ENCODE measurements at regions not wholly inside any gene's neighbourhood (a gene's known extent, or its start where the extent isn't known, plus 50 kb on each side); places are given as distances from the start of the nearest gene placed in this dataset.
"Not testable (repeated sequence)": the region's sequence is repeated elsewhere in the genome, so short reads cannot be mapped to it uniquely, and the experiment has no call there.

DNA sequence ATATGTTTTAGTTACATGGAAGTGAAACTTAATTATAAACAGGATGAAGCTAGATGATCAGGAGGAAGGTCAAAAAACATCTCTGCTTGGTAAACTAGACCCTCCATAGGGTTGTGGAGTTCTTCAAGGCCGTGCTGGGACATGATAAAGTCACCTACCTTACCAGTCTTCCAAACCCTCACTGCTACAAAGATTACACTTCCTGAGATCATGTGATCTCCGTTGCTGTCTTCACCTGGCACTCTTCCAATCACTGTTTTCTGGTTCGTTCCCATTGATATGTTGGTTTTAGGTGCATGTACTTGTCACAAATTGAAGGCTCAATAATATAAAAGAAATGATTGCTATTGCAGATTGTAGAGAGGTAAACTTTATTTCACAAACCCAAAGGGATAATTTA is 161.5 kb upstream of the MAN1A1 start:
- DNase-seq: no peak

DNA sequence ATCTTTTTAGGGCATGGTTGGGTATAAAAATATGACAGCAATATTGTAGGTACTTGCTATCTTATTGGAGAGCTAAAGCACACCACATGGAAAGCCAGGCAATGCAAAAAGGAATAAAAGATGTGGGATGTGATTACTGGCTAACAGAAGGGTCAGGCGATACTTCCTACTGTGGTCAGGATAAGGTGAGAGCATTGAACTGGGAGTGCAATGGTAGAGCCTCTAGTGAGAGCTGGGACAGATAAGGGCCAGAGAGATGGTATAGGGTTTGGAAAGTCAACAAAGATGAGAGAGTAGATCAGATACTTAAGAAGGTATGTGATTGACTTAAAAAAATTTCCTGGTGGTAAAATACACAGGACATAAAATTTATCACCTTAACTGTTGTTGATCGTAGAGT is 160.7 kb upstream of the MAN1A1 start:
- no peak for DNase-seq

- DNase-seq: no peak
These were observed 157.1 kb upstream of the MAN1A1 start for GRCh38 chr6:119506631-119507174.

DNA sequence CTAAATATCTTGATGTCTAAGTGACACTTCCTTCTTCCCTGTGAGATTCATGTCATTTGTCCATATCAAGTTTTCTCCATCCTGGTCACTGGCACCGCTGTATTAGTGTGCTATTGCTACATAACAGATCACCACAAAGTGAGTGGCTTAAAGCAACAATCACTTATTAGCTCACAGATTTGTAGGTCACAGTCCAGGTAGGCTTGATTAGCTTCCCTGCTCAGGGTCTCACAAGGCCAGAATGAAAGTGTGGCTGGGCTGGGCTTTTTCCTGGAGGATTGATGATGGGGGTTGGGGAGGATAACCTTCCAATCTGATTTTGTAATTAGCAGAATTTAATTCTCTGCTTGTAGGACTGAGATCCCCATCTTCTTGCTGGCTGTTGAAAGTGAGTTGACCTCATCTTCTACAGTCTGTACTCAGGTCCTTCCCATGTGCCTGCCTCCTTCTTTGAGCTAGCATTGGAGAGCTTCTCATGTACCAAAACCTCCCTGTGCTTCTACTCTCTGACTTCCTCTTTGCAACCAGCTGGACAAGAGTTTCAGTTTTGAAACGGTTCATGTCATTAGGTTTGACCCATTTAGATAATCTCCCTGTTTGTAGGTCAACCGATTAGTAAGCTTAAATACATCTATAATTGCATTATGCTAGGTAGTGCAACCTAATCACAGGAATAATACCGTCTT is 152.4 kb upstream of the MAN1A1 start:
- DNase-seq: no peak

DNA sequence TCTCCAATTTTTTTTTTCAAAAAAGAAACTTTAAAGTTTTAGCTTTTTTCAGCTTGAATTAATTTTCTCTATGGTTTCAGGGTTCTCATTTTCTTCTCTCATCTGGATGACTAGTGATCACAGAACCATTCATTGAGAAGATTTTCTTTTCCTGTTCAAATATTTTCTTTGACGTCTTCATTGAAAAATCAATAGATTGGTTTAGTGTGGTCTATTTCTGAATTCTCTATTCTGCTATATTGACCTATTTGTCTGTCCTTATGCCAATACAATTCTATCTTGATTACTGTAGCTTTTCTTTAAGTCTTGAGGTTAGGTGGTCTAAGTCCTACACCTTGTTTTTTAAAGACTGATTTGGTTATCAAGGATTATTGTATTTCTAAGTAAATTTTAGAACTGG is 150.2 kb upstream of the MAN1A1 start:
- DNase-seq: no peak

DNA sequence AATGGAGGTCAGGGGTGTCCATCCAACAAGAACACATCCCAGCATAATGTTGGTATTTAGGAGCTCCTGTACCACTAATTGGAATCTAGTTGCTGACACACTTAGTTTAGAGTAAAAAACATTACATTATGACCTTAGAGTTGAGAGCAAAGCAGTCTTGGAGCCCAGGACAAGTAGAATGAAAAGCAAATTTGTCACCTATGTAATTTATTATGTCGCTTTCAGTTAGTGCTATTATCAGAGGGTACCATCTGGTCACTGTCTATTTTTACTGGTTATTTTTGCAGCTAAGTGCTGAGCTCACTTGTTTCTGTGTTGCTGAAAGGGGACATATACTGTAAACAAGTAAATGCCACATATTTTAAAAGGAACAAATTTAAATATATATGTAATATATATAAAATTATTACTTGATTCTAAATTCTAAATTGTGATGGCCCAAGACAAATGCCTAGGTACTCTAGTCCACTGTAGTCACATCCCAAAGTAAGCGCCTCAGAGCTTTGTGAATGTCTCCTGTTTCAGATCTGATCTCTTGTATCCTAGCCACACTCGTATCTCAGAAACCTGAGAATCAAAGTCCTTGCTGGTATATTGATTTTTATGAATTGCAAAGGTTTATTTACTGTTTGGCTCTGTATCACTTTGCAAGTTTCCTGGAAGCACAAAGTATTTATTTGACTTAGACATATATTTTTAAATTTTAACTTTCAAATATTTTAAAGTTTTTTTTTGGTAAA is 148.6 kb upstream of the MAN1A1 start:
- DNase-seq: no peak

- DNase-seq: no peak
These were observed 145.7 kb upstream of the MAN1A1 start for GRCh38 chr6:119495230-119495683.

DNA sequence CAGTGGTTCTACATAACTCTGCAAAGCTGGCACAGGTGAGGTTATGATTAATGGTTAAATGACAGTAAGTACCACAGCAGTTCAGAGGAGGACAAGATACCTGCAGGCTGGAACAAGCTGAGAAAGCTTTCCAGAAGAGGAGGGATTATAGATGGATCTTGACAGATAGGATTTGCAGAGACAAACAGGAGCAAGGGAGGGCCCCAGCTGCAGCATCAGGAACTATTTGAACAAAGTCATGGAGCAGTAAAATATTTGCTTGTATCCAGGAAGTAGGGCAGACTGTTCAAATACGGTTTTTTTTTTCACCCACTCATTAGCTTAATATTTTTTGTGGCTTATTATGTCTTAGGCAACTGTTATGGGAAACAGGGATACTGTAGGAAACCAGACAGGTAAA is 144.4 kb upstream of the MAN1A1 start:
- no peak for DNase-seq

DNA sequence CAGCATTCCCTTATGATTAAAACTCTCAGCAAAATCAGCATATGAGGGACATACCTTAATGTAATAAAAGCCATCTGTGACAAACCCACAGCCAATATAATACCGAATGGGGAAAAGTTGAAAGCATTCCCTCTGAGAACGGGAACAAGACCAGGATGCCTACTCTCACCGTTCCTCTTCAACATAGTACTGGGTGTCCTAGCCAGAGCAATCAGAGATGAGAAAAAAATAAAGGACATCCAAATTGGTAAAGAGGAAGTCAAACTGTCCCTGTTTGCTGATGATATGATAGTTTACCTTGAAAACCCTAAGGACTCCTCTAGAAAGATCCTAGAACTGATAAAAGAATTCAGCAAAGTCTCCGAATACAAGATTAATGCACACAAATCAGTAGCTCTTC is 141.6 kb upstream of the MAN1A1 start:
- DNase-seq: not testable (repeated sequence)

DNA sequence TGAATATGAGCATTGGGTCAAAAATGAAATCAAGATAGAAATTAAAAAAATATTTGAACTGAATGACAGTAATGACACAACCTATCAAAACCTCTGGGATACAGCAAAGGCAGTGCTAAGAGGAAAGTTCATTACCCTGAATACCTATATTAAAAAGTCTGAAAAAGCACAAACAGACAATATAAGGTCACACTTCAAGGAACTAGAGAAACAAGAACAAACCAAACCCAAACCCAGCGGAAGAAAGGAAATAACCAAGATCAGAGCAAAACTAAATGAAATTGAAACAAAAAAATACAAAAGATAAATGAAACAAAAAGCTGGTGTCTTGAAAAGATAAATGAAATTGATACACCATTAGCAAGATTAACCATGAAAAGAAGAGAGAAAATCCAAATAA is 140.5 kb upstream of the MAN1A1 start:
- DNase-seq: not testable (repeated sequence)

GRCh38 chr6:119484598-119484997 is 135.0 kb upstream of the MAN1A1 start:
- no peak for DNase-seq

- DNase-seq: no peak
These were observed 134.3 kb upstream of the MAN1A1 start for GRCh38 chr6:119483908-119484307.

- no peak for DNase-seq
These were observed 133.3 kb upstream of the MAN1A1 start for GRCh38 chr6:119482850-119483285.

GRCh38 chr6:119481976-119482375 is 132.4 kb upstream of the MAN1A1 start:
- no peak for DNase-seq

GRCh38 chr6:119480961-119481497 is 131.5 kb upstream of the MAN1A1 start:
- DNase-seq: no peak

DNA sequence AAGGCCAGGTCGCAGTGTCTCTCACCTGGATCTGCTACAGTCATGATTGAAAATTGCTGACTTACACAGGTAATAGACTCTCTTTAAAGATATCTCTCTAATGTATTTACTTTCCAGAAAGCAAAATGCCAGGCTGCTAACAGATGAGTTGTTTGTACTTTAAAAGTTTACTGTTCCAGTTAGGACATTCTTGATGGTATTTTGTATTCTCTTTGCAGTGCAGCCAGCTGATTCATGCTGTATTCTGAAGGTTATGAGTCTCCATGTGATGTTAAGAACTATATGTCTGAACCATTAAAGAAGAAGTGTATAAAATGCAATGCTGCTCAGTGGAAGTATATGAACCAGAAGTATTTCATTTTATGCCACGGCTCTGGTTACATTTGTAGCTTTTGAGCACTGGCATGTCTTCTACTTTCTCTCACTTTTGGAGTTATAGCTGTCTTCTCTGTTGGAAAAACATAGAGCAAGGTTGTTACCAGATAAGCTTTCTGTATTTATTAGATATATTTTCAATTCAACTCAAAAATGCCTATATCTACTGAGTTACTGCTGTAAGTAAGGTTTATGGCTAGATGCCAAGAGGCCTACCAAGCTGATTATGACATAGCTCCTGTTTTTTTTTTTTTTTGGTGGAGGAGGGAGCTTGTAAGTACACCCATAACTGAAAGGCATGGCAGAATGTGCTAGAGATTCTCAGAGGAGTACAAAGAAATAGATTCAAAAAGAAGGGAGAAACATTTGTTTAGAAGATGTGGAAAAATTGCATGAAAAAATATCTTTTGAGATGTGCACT is 130.5 kb upstream of the MAN1A1 start:
- no peak for DNase-seq

GRCh38 chr6:119476554-119476953 is 127.0 kb upstream of the MAN1A1 start:
- no peak for DNase-seq

DNA sequence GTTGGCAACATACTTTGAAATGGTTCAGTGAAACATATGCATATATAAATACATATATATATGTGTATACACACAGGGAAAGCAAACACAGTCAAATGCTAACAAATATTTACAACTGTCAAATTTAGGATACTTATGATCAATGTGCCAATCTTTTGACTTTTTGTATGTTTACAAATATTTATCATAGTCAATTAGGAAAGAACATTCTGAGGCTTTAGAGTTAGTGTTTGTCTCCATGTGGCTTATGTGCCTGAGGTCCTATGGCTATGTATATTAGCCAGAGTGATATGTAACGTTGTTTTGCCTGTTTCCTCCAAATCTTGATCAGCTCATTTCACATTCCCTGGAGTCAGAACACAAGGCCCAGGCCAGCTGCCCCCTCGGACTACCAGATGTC is 126.5 kb upstream of the MAN1A1 start:
- DNase-seq: no peak

DNA sequence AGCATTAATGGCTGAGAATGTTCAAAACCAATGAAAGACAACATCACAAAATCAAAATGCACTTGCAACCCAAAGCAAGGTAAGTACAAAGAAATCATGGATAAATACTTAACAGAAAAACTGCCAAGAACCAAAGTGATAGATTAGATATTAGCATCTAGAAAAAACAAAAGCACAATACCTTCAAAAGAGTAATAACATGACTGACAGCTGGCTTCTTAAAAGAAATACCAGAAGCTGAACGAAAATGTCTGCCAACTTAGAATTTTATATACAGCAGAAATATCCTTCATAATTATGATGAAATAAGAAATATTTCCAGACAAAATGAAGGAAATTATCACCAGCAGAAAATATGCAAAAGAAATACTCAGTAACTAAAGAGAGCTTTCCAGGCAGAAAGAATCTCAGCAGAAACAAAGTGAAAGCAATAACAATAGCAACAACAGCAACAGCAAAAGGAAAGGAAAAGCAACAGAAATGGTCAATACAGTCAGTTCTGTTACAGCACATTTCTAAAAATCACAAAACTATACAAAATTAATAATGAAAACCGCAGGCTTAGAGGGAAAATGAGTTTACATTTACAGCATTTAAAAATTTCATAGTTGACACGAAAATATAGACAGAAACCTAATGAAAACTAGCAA is 121.5 kb upstream of the MAN1A1 start:
- no peak for DNase-seq

- DNase-seq: no peak
These were observed 118.0 kb upstream of the MAN1A1 start for GRCh38 chr6:119467488-119468081.

DNA sequence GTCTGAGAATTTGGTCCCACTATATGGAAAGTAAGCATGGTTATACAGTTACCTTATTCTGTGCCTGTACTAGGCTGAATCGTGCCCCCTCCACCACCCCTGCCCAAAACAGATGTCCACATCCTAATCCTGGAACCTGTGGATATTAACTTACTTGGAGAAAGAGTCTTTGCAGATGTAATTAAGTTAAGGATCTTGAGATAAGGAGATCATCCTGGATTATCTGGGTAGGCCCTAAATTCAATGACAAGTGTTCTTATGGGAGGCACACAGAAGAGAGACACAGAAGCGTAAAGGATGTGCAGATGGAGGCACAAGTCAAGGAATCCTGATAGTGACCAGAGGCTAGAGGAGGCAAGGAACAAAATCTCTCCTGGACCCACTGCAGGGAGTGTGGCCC is 116.7 kb upstream of the MAN1A1 start:
- DNase-seq: no peak

DNA sequence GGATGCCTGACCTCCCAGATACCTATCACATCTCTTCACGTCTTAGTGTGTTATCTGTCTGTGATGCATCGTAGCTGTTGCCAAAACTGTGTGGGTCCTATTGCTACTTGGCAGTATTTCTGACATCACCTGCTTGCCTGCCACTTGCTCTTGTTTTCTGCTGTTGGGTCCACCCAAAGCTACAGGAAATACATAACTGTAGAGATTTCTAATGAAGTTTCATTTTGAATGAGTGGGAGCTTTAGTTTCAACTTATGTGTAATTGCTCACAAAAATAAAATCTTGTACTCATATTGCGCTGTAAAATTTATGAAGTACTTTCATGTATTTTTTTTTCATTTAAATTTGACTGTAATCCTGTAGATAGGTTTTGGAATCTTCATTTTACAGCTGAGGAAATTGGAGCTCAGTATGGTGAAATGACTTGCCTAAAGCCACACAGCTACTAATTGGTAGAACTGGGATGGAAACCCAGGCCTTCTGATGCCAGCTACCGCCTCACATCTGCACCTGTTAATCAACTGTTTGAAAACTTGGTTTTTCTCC is 113.6 kb upstream of the MAN1A1 start:
- peak; percentile 7 for DNase-seq
